Mesodermal cell (in vitro differentiated cells): ENCODE measurements at regions not wholly inside any gene's neighbourhood (a gene's known extent, or its start where the extent isn't known, plus 50 kb on each side); places are given as distances from the start of the nearest gene placed in this dataset.

Source experiments
- H3K27ac ChIP-seq: 2 replicates; pipeline ENCODE4 v1.7.0; 2013; ENCODE audit warnings: mild to moderate bottlenecking, low read depth, low read length, moderate library complexity; ENCODE audit not compliant: severe bottlenecking
- H3K36me3 ChIP-seq: 2 replicates; pipeline ENCODE4 v1.7.1; 2013; ENCODE audit warnings: mild to moderate bottlenecking, low read length, moderate library complexity; ENCODE audit not compliant: control insufficient read depth, insufficient read depth
- H3K4me1 ChIP-seq: one replicate; pipeline ENCODE4 v1.7.1; 2013; ENCODE audit warnings: mild to moderate bottlenecking, low read length; ENCODE audit not compliant: insufficient read depth, control insufficient read depth, poor library complexity, severe bottlenecking
- H3K4me3 ChIP-seq: 2 replicates; pipeline ENCODE4 v1.7.0; 2013; ENCODE audit warnings: low read length, control low read depth, mild to moderate bottlenecking; ENCODE audit not compliant: insufficient read depth, poor library complexity, severe bottlenecking; ENCODE audit errors: extremely low read depth
- H3K9me3 ChIP-seq: 2 replicates; pipeline ENCODE4 v1.7.1; 2013; ENCODE audit warnings: mild to moderate bottlenecking, low read length, moderate library complexity; ENCODE audit not compliant: control insufficient read depth
- WGBS, 2 experiments: methylation state at CpG; one replicate each; pipeline ENCODE4 v1.1.5; 2013; ENCODE audit warnings: missing lambda C conversion rate in 2 of 2; ENCODE audit not compliant: insufficient coverage in 2 of 2; 5-methylcytosine and 5-hydroxymethylcytosine counted together

- Histone ChIP-seq H3K9me3 (no peaks in the 10 kb centered on the region), H3K4me3 (no peak overlapping the region), H3K27ac (no peak overlapping the region), H3K36me3 (no peaks in the 10 kb centered on the region), H3K4me1 (no peaks in the 10 kb centered on the region)
- WGBS, 2 experiments = 92 to 97% methylated on average over 2 to 4 of the region's 5 CpGs
These were observed 303.3 kb downstream of the BRD1 start for GRCh38 chr22:49524362-49524761.

- H3K4me1 ChIP-seq = no peaks in the 10 kb centered on the region
- no peak overlapping the region for H3K27ac ChIP-seq
- no peak overlapping the region for H3K4me3 ChIP-seq
- H3K9me3 ChIP-seq = no peaks in the 10 kb centered on the region
- no peaks in the 10 kb centered on the region for H3K36me3 ChIP-seq
- 75 to 79% methylated on average over 10 to 11 of the region's 15 CpGs for WGBS, 2 experiments
These were observed 304.2 kb downstream of the BRD1 start for GRCh38 chr22:49523374-49524008.

DNA sequence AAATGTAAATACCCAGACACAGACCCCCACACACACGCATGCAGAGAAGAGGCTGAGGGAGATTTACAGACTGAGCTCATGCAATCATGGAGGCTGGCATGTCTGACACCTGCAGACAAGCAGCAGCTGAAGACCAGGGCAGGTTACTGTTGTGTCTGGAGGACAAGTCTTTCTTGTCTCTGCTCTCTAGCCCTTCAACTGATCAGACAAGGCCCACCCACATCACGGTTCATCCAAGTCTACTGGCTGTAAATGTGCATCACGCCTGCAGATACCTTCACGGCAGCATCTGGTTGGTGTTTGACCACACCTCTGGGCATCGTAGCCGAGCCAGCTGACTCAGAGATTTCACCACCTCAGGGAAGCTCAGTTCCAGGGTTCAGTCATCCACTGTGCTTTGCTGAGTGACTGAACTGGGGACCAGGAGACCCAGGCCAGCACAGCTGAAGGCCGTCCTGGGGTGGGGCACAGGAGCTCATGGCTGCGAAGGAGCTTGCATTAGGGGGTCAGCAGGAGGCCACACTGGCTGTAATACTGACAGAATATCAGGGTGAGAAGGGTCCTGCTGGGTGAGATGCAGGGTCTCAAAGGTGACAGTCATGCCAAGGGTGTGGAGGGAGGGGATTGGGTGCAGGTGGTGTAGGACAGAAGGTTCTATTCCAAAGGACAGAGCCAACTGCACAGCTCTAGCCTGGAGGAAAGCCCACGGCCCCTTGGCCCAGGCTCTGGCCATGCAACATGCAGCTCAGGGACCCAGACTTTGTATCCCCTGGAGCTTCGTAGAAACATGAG, 304.9 kb downstream of the BRD1 start:
- WGBS, 2 experiments = 88 to 90% methylated on average over 9 to 10 of the region's 10 CpGs
- H3K27ac ChIP-seq = no peak overlapping the region

GRCh38 chr22:49521787-49522224, 305.9 kb downstream of the BRD1 start:
- Histone ChIP-seq H3K4me1 (no peaks in the 10 kb centered on the region), H3K9me3 (no peaks in the 10 kb centered on the region), H3K36me3 (no peaks in the 10 kb centered on the region), H3K4me3 (no peak overlapping the region), H3K27ac (no peak overlapping the region)
- 88 to 100% methylated on average over 3 of the region's 6 CpGs for WGBS, 2 experiments

More for the DNA sequence above, 304.9 kb downstream of the BRD1 start:
- Histone ChIP-seq H3K9me3 (no peaks in the 10 kb centered on the region), H3K36me3 (no peaks in the 10 kb centered on the region), H3K4me1 (no peaks in the 10 kb centered on the region), H3K4me3 (no peak overlapping the region)

- H3K9me3 ChIP-seq = no peaks in the 10 kb centered on the region
- no peaks in the 10 kb centered on the region for H3K4me1 ChIP-seq
- no peak overlapping the region for H3K27ac ChIP-seq
- WGBS, 2 experiments = 81 to 83% methylated on average over 13 to 17 of the region's 18 CpGs
- no peak overlapping the region for H3K4me3 ChIP-seq
- no peaks in the 10 kb centered on the region for H3K36me3 ChIP-seq
These were observed 308.4 kb downstream of the BRD1 start for GRCh38 chr22:49519117-49519737.

- H3K27ac ChIP-seq = no peak overlapping the region
- H3K4me3 ChIP-seq = no peak overlapping the region
- no peaks in the 10 kb centered on the region for H3K9me3 ChIP-seq
- 85 to 89% methylated on average over 17 to 20 of the region's 22 CpGs for WGBS, 2 experiments
- H3K4me1 ChIP-seq = no peaks in the 10 kb centered on the region
- no peaks in the 10 kb centered on the region for H3K36me3 ChIP-seq
These were observed 309.2 kb downstream of the BRD1 start for GRCh38 chr22:49518436-49518970.

GRCh38 chr22:49517667-49518185, 309.9 kb downstream of the BRD1 start:
- no peak overlapping the region for H3K27ac ChIP-seq
- H3K4me1 ChIP-seq = no peaks in the 10 kb centered on the region
- H3K9me3 ChIP-seq = no peaks in the 10 kb centered on the region
- H3K36me3 ChIP-seq = no peaks in the 10 kb centered on the region
- no peak overlapping the region for H3K4me3 ChIP-seq
- WGBS, 2 experiments = 92 to 96% methylated on average over 21 to 22 of the region's 23 CpGs

GRCh38 chr22:49517211-49517610, 310.5 kb downstream of the BRD1 start:
- WGBS, 2 experiments = 90 to 94% methylated on average over 8 to 16 of the region's 16 CpGs
- Histone ChIP-seq H3K4me3 (no peak overlapping the region), H3K4me1 (no peaks in the 10 kb centered on the region), H3K27ac (no peak overlapping the region), H3K9me3 (peaks cover 3% of the 10 kb centered on the region), H3K36me3 (no peaks in the 10 kb centered on the region)

GRCh38 chr22:49515475-49515874, 312.2 kb downstream of the BRD1 start:
- Histone ChIP-seq H3K36me3 (no peaks in the 10 kb centered on the region), H3K9me3 (peaks cover 13% of the 10 kb centered on the region), H3K4me3 (no peak overlapping the region), H3K4me1 (no peaks in the 10 kb centered on the region), H3K27ac (no peak overlapping the region)
- 90 to 94% methylated on average over 10 to 11 of the region's 11 CpGs for WGBS, 2 experiments

- Histone ChIP-seq H3K4me3 (no peak overlapping the region), H3K27ac (no peak overlapping the region), H3K9me3 (peaks cover 13% of the 10 kb centered on the region), H3K36me3 (no peaks in the 10 kb centered on the region), H3K4me1 (no peaks in the 10 kb centered on the region)
- 79 to 86% methylated on average over 9 to 10 of the region's 10 CpGs for WGBS, 2 experiments
These were observed 313.0 kb downstream of the BRD1 start for GRCh38 chr22:49514641-49515040.
